ENCODE measurements at regions not wholly inside any gene's neighbourhood (a gene's known extent, or its start where the extent isn't known, plus 50 kb on each side); places are given as distances from the start of the nearest gene placed in this dataset.

DNA sequence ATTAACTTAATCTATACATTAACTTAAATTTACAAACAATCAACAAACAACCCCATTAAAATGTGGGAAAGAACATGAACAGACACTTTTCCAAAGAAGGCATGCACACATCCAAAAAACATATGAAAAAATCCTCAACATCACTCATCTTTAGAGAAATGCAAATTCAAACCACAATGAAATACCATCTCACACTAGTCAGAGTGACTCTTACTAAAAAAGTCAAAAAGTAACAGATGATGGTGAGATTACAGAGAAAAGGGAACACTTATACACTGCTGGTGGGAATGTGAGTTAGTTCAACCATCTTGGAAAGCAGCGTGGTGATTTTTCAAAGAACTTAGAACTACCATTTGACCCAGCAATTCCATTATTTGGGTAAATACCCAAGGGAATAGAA is 759.2 kb upstream of the SLITRK1 start:
- Histone ChIP-seq H3K27ac (no peak overlapping the region), H3K27me3 (no peaks in the 10 kb centered on the region), H3K9me3 (no peaks in the 10 kb centered on the region), H3K36me3 (no peaks in the 10 kb centered on the region), H3K4me1 (no peaks in the 10 kb centered on the region), H3K4me3 (no peak overlapping the region)
- intact Hi-C loops (cut with DNase I; ENCODE audit: low total_unique reads) = no loop called here
- no peak for TF ChIP-seq POLR2A (IDR thresholded peaks at IDR 0.05)
- TF ChIP-seq POLR2AphosphoS5 (IDR thresholded peaks at IDR 0.05) = no peak
- TF ChIP-seq, protein P1, sequence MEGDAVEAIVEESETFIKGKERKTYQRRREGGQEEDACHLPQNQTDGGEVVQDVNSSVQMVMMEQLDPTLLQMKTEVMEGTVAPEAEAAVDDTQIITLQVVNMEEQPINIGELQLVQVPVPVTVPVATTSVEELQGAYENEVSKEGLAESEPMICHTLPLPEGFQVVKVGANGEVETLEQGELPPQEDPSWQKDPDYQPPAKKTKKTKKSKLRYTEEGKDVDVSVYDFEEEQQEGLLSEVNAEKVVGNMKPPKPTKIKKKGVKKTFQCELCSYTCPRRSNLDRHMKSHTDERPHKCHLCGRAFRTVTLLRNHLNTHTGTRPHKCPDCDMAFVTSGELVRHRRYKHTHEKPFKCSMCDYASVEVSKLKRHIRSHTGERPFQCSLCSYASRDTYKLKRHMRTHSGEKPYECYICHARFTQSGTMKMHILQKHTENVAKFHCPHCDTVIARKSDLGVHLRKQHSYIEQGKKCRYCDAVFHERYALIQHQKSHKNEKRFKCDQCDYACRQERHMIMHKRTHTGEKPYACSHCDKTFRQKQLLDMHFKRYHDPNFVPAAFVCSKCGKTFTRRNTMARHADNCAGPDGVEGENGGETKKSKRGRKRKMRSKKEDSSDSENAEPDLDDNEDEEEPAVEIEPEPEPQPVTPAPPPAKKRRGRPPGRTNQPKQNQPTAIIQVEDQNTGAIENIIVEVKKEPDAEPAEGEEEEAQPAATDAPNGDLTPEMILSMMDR (IDR thresholded peaks at IDR 0.05) = no peak
- no peak for DNase-seq (ENCODE audit: low spot score in 2 of 2)

DNA sequence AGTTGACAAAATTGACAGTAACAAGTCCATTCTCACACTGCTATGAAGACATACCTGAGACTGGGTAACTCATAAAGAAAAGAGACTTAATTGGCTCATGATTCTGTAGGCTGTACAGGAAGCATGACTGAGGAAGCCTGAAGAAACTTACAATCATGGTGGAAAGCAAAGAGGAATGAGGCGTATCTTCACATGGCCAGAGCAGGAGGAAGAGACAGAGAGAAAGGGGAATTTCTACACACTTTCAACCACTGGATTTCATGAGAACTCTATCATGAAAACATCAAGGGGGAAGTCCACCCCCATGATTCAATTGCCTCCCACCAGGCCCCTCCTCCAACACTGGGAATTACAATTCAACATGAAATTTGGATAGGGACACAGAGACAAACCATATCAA is 758.4 kb upstream of the SLITRK1 start:
- H3K4me3 ChIP-seq = no peak overlapping the region
- H3K27me3 ChIP-seq = no peaks in the 10 kb centered on the region
- no peaks in the 10 kb centered on the region for H3K9me3 ChIP-seq
- H3K4me1 ChIP-seq = no peaks in the 10 kb centered on the region
- H3K36me3 ChIP-seq = no peaks in the 10 kb centered on the region
- no peak for DNase-seq (ENCODE audit: low spot score in 2 of 2)
- H3K27ac ChIP-seq = no peak overlapping the region
- TF ChIP-seq, protein P1 (IDR thresholded peaks at IDR 0.05) = no peak
- no peak for TF ChIP-seq POLR2A (IDR thresholded peaks at IDR 0.05)
- TF ChIP-seq POLR2AphosphoS5 (IDR thresholded peaks at IDR 0.05) = no peak
- intact Hi-C loops (cut with DNase I; ENCODE audit: low total_unique reads) = no loop called here

DNA sequence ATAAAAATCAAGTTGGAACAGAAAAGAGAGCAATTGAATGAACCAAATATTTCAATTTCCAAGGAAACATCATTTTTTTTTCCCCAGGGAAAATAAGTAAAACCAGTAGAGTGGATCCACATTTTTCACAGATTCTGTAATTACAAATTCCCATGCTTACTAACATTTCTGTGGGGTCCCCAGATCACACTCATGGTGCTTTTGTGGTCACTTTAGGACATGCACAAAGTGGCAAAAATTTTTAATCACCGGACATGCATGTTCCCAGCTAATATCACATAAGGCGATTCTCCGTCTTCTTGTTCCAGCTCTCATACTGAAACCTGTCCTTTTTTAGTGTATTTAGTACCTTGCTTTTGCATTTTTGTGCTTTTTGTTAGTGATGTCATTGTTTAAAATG is 748.2 kb upstream of the SLITRK1 start:
- Histone ChIP-seq H3K27ac (no peak overlapping the region), H3K27me3 (no peaks in the 10 kb centered on the region), H3K36me3 (no peaks in the 10 kb centered on the region), H3K9me3 (no peaks in the 10 kb centered on the region), H3K4me3 (no peak overlapping the region), H3K4me1 (no peaks in the 10 kb centered on the region)
- TF ChIP-seq POLR2A (IDR thresholded peaks at IDR 0.05) = no peak
- TF ChIP-seq POLR2AphosphoS5 (IDR thresholded peaks at IDR 0.05) = no peak
- TF ChIP-seq, protein P1 (IDR thresholded peaks at IDR 0.05) = no peak
- DNase-seq (ENCODE audit: low spot score in 2 of 2) = no peak
- intact Hi-C loops (cut with DNase I; ENCODE audit: low total_unique reads) = no loop called here

DNA sequence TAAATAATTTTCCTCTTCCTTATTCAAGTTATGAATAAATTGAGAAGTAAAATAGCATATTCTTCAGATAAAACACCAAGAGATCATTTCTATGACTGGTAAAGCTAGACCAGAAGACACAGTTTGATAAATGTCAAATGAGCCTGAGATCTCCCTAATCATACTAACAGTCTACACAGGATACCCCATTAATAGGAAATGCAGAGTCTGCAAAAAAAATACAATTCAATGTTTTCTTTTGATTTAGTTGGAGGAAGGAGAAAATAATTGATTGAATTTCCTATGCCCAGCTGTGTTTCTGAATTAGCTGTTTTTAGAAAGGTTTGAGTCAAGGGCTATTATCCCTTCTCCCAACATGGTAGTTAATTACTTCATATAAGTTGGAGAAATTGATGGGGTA is 734.6 kb upstream of the SLITRK1 start:
- DNase-seq (ENCODE audit: low spot score in 2 of 2) = no peak
- Histone ChIP-seq H3K27me3 (no peaks in the 10 kb centered on the region), H3K9me3 (no peaks in the 10 kb centered on the region), H3K27ac (no peak overlapping the region), H3K4me1 (no peaks in the 10 kb centered on the region), H3K36me3 (no peaks in the 10 kb centered on the region), H3K4me3 (no peak overlapping the region)
- TF ChIP-seq POLR2AphosphoS5 (IDR thresholded peaks at IDR 0.05) (no peak), POLR2A (IDR thresholded peaks at IDR 0.05) (no peak)
- TF ChIP-seq, protein P1 (IDR thresholded peaks at IDR 0.05) = no peak
- intact Hi-C loops (cut with DNase I; ENCODE audit: low total_unique reads) = no loop called here

DNA sequence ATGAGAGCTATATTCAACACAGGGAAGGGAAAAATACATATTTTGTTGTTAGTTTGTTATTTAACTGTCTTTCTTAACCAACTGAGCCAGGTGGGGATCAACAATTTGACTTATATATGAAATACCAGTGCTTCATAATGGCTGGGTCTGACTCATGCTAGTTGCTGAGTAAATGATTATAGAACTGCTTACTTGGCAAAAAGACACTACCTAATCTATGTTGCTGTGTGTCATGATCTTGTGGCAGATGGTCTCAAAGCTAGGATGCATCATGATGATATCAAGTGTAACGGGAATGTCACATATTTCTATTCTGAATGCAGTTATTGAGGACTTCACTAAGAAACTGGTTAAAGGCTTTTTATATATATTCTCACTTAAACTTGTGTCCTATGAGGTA is 727.4 kb upstream of the SLITRK1 start:
- Histone ChIP-seq H3K4me1 (no peaks in the 10 kb centered on the region), H3K27ac (no peak overlapping the region), H3K27me3 (no peaks in the 10 kb centered on the region), H3K4me3 (no peak overlapping the region), H3K36me3 (no peaks in the 10 kb centered on the region), H3K9me3 (no peaks in the 10 kb centered on the region)
- TF ChIP-seq POLR2A (IDR thresholded peaks at IDR 0.05) (no peak), POLR2AphosphoS5 (IDR thresholded peaks at IDR 0.05) (no peak)
- TF ChIP-seq, protein P1 (IDR thresholded peaks at IDR 0.05) = no peak
- DNase-seq (ENCODE audit: low spot score in 2 of 2) = no peak
- intact Hi-C loops (cut with DNase I; ENCODE audit: low total_unique reads) = no loop called here

Measured in breast epithelium (tissue), 4 donors.